Spleen (tissue), 11 donors: ENCODE measurements at regions not wholly inside any gene's neighbourhood (a gene's known extent, or its start where the extent isn't known, plus 50 kb on each side); places are given as distances from the start of the nearest gene placed in this dataset.

Experiments
- DNase-seq: peaks from one replicate; pipeline ENCODE4 v3.0.0-alpha.2; 2020
- H3K27ac ChIP-seq, 8 donors: fragments of 200-600 bp; sonication (generic) in 7 of 8; 1 replicate in 4 of 8; 2 replicates in 4 of 8; pipeline versions ENCODE4 v1.5.0 to v1.8.0; 2016 to 2021; ENCODE audit warnings: inconsistent platforms in 4 of 8, mild to moderate bottlenecking in 4 of 8, moderate library complexity in 1 of 8
- H3K27me3 ChIP-seq, 7 donors: fragments of 200-600 bp; sonication (generic) in 6 of 7; replicated peaks in 1 of 7; 1 replicate in 4 of 7; 2 replicates in 3 of 7; pipeline versions ENCODE4 v1.5.0 to v1.8.0; 2016 to 2021; ENCODE audit warnings: inconsistent platforms in 3 of 7, mild to moderate bottlenecking in 1 of 7
- H3K36me3 ChIP-seq, 6 donors: fragments of 200-600 bp; sonication (generic) in 5 of 6; 1 replicate in 4 of 6; 2 replicates in 2 of 6; pipeline versions ENCODE4 v1.5.0 to v1.8.0; 2016 to 2021; ENCODE audit warnings: inconsistent platforms in 2 of 6
- H3K4me1 ChIP-seq, 6 donors: fragments of 200-600 bp; sonication (generic) in 5 of 6; 1 replicate in 3 of 6; 2 replicates in 3 of 6; pipeline versions ENCODE4 v1.5.0 to v1.8.0; 2016 to 2021; ENCODE audit warnings: inconsistent platforms in 3 of 6
- H3K4me3 ChIP-seq, 8 donors: fragments of 200-600 bp; sonication (generic) in 7 of 8; 1 replicate in 4 of 8; 2 replicates in 4 of 8; pipeline versions ENCODE4 v1.5.0 to v1.8.0; 2016 to 2021; ENCODE audit warnings: inconsistent platforms in 4 of 8, mild to moderate bottlenecking in 4 of 8, moderate library complexity in 2 of 8
- H3K9me3 ChIP-seq, 8 donors: fragments of 200-600 bp; sonication (generic) in 7 of 8; 1 replicate in 4 of 8; 2 replicates in 4 of 8; pipeline versions ENCODE4 v1.5.0 to v1.8.0; 2016 to 2021; ENCODE audit warnings: inconsistent platforms in 4 of 8
- POLR2A ChIP-seq, 3 donors: fragments of 450-650 bp; IDR thresholded peaks; one replicate each; pipeline ENCODE4 v1.5.1; 2017; ENCODE audit warnings: antibody characterized with exemption in 3 of 3, mild to moderate bottlenecking in 1 of 3
- POLR2AphosphoS5 ChIP-seq, 3 donors: sonication (generic); formaldehyde crosslinking; IDR thresholded peaks; one replicate each; pipeline ENCODE4 v1.5.1; 2017; ENCODE audit warnings: antibody characterized with exemption in 3 of 3
- WGBS, 5 donors: extraction: QIAGEN DNeasy Blood & Tissue Kit in 3 of 5; methylation state at CpG; one replicate each; pipeline versions ENCODE4 v1.1.5 to v1.1.7; 2013 to 2018; 5-methylcytosine and 5-hydroxymethylcytosine counted together
- intact Hi-C: fragments of 100-400 bp; cut with DNase I; formaldehyde crosslinking; loops from one replicate; pipeline ENCODE4 v1.15.0; 2023; ENCODE audit warnings: low total_unique reads
- TF ChIP-seq, protein P1 (sequence below), 11 experiments: fragments of 200-600 bp in 7 of 11; fragments of 450-650 bp in 4 of 11; sonication (generic) in 4 of 11; IDR thresholded peaks in 8 of 11; conservative IDR thresholded peaks in 3 of 11; 1 replicate in 7 of 11; 2 replicates in 4 of 11; pipeline versions ENCODE4 v1.4.0 to v1.8.0; 2016 to 2021; ENCODE audit warnings: antibody characterized with exemption in 11 of 11, inconsistent platforms in 4 of 11, mild to moderate bottlenecking in 1 of 11
- donor health status: healthy with polysubstance abuse.
- donor health status: DM: no; HTN: no; CAD: no; lungs with moderate emphysema.
- donor health status: DM: no; HTN: no; CAD: no.
- donor health status: Bipolar disorder and iron deficiency.
- donor health status: healthy.
- donor health status: DM: no; HTN: no; CAD: no.
- donor health status: DM: yes; HTN: yes; CAD: no.

DNA sequence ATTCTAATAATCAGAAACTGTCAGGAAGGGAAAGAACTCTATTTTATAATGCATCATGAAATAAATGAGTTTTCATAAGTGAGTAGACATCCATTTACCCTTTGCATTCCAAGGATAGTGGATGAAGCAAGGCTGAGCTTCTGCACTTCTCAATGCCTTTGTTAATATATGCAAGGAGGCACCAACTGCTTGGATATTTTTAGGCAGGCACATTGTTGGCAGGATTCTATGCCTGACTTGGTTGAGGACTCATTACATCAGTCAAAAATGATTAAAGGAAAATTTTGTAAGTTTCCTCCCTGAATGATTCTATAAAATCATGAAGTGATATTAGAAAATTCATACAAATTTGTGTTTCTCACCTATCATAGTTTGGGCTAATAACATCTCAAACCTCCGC, 612.2 kb upstream of the POM121L12 start:
- TF ChIP-seq, protein P1, sequence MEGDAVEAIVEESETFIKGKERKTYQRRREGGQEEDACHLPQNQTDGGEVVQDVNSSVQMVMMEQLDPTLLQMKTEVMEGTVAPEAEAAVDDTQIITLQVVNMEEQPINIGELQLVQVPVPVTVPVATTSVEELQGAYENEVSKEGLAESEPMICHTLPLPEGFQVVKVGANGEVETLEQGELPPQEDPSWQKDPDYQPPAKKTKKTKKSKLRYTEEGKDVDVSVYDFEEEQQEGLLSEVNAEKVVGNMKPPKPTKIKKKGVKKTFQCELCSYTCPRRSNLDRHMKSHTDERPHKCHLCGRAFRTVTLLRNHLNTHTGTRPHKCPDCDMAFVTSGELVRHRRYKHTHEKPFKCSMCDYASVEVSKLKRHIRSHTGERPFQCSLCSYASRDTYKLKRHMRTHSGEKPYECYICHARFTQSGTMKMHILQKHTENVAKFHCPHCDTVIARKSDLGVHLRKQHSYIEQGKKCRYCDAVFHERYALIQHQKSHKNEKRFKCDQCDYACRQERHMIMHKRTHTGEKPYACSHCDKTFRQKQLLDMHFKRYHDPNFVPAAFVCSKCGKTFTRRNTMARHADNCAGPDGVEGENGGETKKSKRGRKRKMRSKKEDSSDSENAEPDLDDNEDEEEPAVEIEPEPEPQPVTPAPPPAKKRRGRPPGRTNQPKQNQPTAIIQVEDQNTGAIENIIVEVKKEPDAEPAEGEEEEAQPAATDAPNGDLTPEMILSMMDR (IDR thresholded peaks at IDR 0.05 in 8 of 11, conservative IDR thresholded peaks at IDR 0.05 in 3 of 11), result no peak
- TF ChIP-seq POLR2AphosphoS5 (IDR thresholded peaks at IDR 0.05) (no peak), POLR2A (IDR thresholded peaks at IDR 0.05) (no peak)
- WGBS, 5 donors, result 80 to 97% (median 89%) methylated on average over 1 of the region's 1 CpG
- DNase-seq, result no peak

GRCh38 chr7:52413051-52413450, 622.4 kb upstream of the POM121L12 start:
- DNase-seq, result no peak

More for the DNA sequence above, 612.2 kb upstream of the POM121L12 start:
- intact Hi-C loops, result no loop called here
- H3K36me3 ChIP-seq, result no peaks in the 10 kb centered on the region
- H3K4me3 ChIP-seq, result no peak overlapping the region
- H3K4me1 ChIP-seq, result no peaks in the 10 kb centered on the region
- no peak overlapping the region for H3K27ac ChIP-seq
- no peaks in the 10 kb centered on the region for H3K27me3 ChIP-seq
- peaks cover 0 to 31% (median 3%) of the 10 kb centered on the region in 8 donors for H3K9me3 ChIP-seq

DNA sequence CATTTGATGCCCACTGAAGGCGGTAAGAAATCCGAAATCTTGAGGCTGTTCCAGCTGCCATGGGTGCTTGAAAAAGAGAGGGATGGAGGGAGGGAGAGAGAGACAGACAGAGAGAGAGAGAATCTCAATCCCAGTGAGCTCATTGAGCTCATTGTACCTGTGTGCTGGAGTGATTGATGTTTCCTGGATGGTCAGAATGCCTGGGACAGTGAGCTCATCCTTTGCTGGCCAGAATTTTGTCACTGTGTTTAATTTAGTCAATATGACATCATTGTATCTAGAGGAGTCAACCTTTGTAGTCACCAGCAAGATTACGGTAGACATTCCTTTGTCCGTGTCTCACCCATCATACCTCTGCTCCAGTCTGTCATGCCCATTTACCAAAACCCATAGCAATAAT, 625.4 kb upstream of the POM121L12 start:
- no peak for TF ChIP-seq POLR2A (IDR thresholded peaks at IDR 0.05)
- no peak for TF ChIP-seq POLR2AphosphoS5 (IDR thresholded peaks at IDR 0.05)
- TF ChIP-seq, protein P1 (IDR thresholded peaks at IDR 0.05 in 8 of 11, conservative IDR thresholded peaks at IDR 0.05 in 3 of 11), result no peak
- Histone ChIP-seq H3K9me3 (peaks cover 0 to 12% (median 4%) of the 10 kb centered on the region in 8 donors), H3K27ac (no peak overlapping the region), H3K4me3 (no peak overlapping the region), H3K27me3 (no peaks in the 10 kb centered on the region), H3K4me1 (no peaks in the 10 kb centered on the region), H3K36me3 (no peaks in the 10 kb centered on the region)
- intact Hi-C loops, result no loop called here
- DNase-seq, result no peak
- 80 to 93% (median 84%) methylated on average over 4 of the region's 4 CpGs for WGBS, 5 donors

More at GRCh38 chr7:52413051-52413450, 622.4 kb upstream of the POM121L12 start:
- Histone ChIP-seq H3K9me3 (peaks cover 0 to 12% (median 4%) of the 10 kb centered on the region in 8 donors), H3K36me3 (no peaks in the 10 kb centered on the region), H3K27me3 (no peaks in the 10 kb centered on the region), H3K27ac (no peak overlapping the region), H3K4me1 (no peaks in the 10 kb centered on the region), H3K4me3 (no peak overlapping the region)
- TF ChIP-seq POLR2A (IDR thresholded peaks at IDR 0.05), result no peak
- no peak for TF ChIP-seq POLR2AphosphoS5 (IDR thresholded peaks at IDR 0.05)
- TF ChIP-seq, protein P1 (IDR thresholded peaks at IDR 0.05 in 8 of 11, conservative IDR thresholded peaks at IDR 0.05 in 3 of 11), result no peak
- intact Hi-C loops, result no loop called here
- 61 to 83% (median 71%) methylated on average over 5 of the region's 5 CpGs for WGBS, 5 donors

DNA sequence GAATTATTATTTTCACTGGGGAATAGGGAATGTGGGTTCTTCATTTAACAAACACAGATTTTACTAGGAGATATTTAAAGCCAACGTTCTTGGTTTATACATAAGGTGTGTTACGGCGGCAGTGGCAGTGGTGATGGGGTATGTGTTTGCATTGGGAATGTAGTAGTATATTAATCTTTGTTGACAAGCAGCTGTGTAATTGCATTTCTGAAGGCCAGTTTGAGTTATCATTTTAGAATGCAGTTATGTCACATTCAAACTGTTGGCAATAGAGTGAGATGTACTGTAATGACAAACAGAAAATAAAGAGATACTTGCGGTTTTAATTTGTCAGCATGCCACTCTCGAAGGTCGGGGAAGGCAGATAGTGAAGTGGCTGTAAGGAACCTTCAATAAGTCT, 628.6 kb upstream of the POM121L12 start:
- TF ChIP-seq POLR2AphosphoS5 (IDR thresholded peaks at IDR 0.05), result no peak
- no peak for TF ChIP-seq POLR2A (IDR thresholded peaks at IDR 0.05)
- TF ChIP-seq, protein P1 (IDR thresholded peaks at IDR 0.05 in 8 of 11, conservative IDR thresholded peaks at IDR 0.05 in 3 of 11), result no peak
- no peaks in the 10 kb centered on the region for H3K27me3 ChIP-seq
- intact Hi-C loops, result no loop called here
- no peaks in the 10 kb centered on the region for H3K36me3 ChIP-seq
- H3K4me3 ChIP-seq, result no peak overlapping the region
- no peaks in the 10 kb centered on the region for H3K4me1 ChIP-seq
- 75 to 88% (median 77%) methylated on average over 6 of the region's 6 CpGs for WGBS, 5 donors
- no peak for DNase-seq
- H3K9me3 ChIP-seq, result peaks cover 0 to 12% (median 4%) of the 10 kb centered on the region in 8 donors
- no peak overlapping the region for H3K27ac ChIP-seq
